ENCODE measurements at regions not wholly inside any gene's neighbourhood (a gene's known extent, or its start where the extent isn't known, plus 50 kb on each side); places are given as distances from the start of the nearest gene placed in this dataset.

- TF ChIP-seq CTCF (IDR thresholded peaks at IDR 0.05) (no peak), POLR2A (IDR thresholded peaks at IDR 0.05) (no peak)
Measured at GRCh38 chr2:117064021-117064420, 750.5 kb upstream of the DDX18 start.
